ENCODE measurements at regions not wholly inside any gene's neighbourhood (a gene's known extent, or its start where the extent isn't known, plus 50 kb on each side); places are given as distances from the start of the nearest gene placed in this dataset.

DNA sequence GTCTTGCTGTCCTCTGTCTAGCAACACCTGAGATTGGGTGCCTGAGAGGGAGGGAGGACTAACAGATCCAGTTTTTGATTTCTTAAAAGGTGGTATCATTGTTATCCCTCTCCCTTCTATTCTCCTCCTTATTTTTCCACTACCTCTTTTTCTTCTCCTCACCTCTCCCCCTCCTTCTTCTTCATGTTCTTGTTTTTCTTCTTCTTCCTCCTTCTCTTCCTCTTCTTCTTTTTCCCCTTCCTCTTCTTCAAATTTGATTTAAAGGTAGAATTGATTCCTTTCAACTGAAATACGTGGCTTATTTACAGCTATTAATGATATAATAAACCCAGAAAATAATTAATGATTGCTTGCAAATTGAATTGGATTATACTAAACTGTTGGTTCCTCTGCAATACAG lies 256.8 kb upstream of the BTG1 start:
- TF ChIP-seq POLR2A (IDR thresholded peaks at IDR 0.05): no peak
- TF ChIP-seq, protein P1, sequence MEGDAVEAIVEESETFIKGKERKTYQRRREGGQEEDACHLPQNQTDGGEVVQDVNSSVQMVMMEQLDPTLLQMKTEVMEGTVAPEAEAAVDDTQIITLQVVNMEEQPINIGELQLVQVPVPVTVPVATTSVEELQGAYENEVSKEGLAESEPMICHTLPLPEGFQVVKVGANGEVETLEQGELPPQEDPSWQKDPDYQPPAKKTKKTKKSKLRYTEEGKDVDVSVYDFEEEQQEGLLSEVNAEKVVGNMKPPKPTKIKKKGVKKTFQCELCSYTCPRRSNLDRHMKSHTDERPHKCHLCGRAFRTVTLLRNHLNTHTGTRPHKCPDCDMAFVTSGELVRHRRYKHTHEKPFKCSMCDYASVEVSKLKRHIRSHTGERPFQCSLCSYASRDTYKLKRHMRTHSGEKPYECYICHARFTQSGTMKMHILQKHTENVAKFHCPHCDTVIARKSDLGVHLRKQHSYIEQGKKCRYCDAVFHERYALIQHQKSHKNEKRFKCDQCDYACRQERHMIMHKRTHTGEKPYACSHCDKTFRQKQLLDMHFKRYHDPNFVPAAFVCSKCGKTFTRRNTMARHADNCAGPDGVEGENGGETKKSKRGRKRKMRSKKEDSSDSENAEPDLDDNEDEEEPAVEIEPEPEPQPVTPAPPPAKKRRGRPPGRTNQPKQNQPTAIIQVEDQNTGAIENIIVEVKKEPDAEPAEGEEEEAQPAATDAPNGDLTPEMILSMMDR (IDR thresholded peaks at IDR 0.05): no peak

All from heart left ventricle (tissue), 13 donors.